Right lobe of liver (tissue), 4 donors: ENCODE measurements at regions not wholly inside any gene's neighbourhood (a gene's known extent, or its start where the extent isn't known, plus 50 kb on each side); places are given as distances from the start of the nearest gene placed in this dataset.

Source experiments
- POLR2A ChIP-seq: fragments of 450-650 bp; IDR thresholded peaks from one replicate; pipeline ENCODE4 v1.6.1; 2017; ENCODE audit warnings: antibody characterized with exemption, mild to moderate bottlenecking
- TF ChIP-seq, protein P1 (sequence below), 4 donors: fragments of 200-600 bp in 3 of 4; fragments of 450-650 bp in 1 of 4; IDR thresholded peaks; one replicate each; pipeline versions ENCODE4 v1.5.1 to v1.8.0; 2016 to 2022; ENCODE audit warnings: antibody characterized with exemption in 4 of 4, mild to moderate bottlenecking in 2 of 4
- donor health status: DM: no; HTN: no; CAD: no.
- donor health status: DM: no; HTN: no; CAD: no.
- donor health status: DM: no; HTN: yes; CAD: no.

DNA sequence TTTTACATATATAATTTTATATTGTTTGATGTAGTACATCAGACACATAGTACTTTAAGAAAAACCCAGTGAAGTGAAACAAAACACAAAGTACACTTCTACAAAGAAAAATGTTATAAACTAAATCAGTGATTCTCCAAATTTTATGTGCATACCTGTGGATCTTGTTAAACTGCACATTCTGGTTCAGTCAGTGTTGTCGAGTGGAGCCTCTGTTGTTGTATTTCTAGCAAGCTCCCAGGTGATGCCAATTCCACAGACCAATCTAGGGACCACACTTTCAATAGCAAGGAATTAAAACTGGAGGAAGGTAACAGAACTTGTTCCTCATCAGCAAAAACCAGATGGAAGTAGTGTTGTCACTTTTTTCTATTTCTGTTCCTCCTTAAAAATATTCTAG, 183.8 kb upstream of the CD180 start:
- TF ChIP-seq, protein P1, sequence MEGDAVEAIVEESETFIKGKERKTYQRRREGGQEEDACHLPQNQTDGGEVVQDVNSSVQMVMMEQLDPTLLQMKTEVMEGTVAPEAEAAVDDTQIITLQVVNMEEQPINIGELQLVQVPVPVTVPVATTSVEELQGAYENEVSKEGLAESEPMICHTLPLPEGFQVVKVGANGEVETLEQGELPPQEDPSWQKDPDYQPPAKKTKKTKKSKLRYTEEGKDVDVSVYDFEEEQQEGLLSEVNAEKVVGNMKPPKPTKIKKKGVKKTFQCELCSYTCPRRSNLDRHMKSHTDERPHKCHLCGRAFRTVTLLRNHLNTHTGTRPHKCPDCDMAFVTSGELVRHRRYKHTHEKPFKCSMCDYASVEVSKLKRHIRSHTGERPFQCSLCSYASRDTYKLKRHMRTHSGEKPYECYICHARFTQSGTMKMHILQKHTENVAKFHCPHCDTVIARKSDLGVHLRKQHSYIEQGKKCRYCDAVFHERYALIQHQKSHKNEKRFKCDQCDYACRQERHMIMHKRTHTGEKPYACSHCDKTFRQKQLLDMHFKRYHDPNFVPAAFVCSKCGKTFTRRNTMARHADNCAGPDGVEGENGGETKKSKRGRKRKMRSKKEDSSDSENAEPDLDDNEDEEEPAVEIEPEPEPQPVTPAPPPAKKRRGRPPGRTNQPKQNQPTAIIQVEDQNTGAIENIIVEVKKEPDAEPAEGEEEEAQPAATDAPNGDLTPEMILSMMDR (IDR thresholded peaks at IDR 0.05), result no peak
- TF ChIP-seq POLR2A, result no peak
